ENCODE measurements at regions not wholly inside any gene's neighbourhood (a gene's known extent, or its start where the extent isn't known, plus 50 kb on each side); places are given as distances from the start of the nearest gene placed in this dataset.

DNA sequence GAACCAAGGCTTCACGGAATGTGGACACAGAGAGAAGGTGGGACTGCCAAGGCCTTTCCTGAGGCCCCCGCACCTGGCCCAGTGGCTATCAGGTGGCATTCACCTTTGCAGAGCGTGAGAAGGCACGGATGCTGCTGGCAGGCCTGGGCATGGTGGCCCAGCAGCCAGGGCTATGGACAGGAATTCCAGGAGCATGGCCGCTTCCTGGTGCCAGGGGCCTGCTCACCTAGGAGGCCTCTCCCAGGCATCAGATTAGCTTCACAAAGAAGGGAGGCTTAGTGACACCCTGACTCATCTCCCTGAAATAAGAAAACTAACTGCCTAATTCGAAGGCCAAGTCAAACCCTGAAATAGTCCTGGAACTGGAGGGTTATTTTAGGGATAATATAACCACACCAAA lies 155.8 kb downstream of the TEX29 start:
- DNase-seq, result no peak

DNA sequence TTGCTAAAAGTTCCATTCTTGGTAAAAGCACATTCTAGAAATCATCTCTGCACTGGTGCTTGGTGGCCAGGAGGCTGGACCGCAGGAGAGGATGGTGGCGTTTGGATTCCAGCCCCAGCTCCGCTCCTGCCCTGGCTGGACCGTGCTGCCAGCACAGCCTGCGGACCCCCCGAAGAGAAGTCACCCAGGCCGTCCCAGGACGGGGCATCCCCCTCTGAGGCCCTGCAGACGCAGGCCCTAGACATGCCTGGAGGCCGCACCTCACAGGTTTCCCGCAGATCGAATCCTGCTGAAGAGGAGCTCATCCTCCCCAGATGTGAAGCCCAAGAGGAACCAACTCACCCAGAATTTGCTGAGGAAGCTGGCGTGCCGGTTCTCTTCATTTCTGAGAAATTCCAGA lies 159.0 kb downstream of the TEX29 start:
- no peak for DNase-seq

DNA sequence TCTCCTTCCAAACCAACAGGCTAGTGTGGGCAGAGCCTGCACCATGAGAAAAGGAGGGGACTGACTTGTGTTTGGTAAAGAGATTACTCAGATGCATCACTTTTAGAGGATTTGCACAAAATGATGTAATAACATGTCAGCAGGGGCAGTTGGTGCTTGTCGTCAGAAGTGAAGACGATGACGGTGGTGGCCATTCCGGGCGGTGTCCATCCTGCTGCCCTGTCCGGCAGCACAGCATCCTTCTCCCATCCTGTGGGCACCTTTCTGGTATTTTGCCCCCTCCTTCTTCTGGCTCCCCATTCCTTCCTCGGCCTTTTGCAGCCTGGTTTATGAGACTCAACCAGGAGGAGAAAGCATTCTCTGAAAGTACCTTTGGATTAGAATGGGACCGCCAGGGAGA lies 160.1 kb downstream of the TEX29 start:
- DNase-seq, result no peak

DNA sequence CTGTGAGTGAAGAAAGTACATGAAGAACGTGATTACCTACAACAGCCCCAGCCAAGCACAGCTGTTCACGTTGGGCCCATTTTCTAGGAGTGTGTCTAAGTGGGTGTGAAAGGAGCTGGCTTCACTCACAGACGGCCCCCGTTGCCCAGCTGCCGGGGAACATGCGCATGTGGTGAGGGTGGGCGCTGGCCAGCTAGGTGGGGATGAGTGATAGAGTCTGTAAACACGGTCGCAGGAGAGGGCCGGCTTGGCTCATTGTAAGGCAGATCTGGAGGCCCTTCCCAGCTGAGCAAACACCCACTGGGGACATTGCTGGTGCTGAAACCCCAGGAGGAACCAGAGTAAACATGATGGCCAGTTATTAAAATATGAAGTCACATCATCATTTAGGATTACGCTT lies 160.5 kb downstream of the TEX29 start:
- no peak for DNase-seq

DNA sequence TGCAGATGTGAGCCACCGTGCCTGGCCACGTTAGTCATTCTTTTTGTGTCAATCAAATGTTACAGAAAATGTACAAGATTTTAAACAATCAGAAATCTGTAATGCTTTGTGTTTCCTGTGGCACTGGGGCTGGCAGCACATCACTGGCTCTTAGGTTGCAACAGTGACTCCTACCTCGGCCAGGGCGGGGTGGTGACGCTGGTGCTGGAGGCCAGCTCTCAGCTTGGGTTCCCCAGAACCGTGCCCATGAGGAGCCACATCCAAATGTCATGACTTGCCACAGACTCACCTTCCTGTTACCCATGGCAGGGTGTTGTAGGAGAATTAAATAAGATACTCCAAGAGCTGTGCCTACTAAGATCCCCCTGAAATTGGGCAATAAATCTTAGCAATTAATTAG lies 161.7 kb downstream of the TEX29 start:
- DNase-seq, result no peak

DNA sequence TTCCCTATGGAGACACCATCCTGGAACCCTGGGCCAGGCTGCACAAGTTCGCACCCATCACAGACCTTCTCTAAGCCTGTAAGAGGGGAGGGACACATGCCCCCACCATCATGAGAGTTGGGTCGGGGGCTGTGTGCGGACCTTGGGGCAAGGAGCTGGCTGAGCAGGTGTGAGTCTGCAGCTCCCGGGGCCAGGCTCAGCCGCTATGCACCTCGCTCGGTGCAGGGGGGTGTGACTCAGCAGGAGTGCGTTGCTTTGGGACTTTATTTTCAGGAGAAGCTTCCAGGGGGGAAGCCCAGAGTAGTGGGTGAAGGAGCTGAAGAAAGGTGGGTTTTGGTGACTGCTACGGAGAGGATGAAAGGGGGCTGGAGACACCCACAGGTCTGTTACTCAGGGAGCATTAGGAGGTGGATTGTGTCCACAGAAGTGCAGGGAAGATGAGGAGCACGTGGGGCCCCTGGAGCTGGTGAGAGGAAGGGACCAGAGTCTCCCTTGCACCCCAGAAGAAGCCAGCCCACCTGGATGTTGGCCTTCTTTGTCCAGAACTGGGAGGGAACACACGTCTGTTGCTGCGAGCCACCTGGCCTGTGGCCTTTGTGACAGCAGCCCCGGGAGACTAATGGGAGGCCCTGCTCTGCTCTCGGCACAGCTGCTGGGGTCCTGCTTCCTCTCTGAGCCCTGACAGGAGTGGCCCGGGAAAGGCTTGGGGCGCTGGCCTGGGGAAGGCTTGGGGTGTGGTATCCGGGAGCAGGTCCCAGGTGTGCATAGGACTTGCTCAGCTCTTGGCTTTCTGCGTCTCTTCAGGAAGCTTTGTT lies 162.6 kb downstream of the TEX29 start:
- no peak for DNase-seq

DNA sequence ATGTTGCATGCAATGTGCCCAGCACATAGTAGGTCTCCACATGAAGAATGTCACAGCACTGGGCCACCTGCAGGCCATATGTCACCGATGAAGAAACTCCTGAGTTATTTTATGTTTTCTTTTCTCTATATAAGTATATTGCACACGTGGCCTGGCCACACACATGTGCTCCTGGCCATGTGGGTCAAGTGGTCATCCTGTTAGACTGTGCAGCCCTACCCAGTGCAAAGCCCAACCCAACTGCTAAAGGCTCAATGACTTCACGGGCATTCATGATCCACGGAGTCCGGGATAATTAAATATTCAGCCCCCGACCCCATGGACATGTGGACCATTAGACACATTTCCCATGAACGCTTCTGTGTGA lies 163.2 kb downstream of the TEX29 start:
- DNase-seq, result no peak

DNA sequence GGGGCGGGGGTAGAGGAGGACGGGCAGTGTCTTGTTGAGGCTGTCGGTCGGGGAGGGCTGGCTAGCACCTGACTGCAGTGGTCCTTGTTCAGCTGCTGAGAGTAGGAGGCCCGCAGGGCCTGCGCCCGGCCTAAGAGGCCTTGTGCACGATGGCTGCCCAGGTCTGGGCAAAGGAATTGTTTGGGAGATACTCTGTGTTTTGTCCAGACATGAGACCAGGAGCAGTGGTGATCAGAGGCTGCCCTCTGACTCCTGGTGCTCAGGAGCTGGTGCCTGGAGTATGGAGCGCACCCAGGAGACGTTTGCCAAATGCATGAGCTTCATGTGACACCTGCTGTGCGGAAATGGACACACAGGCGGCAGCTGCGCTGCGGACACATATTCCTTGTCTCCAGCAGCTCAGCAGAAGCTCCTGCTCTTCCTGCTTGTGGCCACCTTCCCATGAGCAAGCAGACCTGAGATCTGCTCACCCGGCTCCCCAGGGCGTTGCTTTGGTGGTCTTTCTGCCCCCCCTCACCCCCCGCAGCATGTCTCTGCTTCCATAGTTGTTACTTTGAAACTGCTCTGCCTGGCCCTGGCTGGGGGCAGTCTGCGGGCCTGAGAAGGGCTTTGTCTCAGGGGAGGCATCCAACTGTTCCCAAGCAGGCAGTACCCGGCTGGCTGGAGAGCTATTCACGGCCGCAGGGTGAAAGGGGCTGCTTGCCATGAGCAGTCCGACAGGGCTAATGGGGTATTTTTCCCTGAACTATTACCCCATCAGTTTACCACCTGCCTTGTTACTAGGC lies 163.9 kb downstream of the TEX29 start:
- DNase-seq, result no peak

DNA sequence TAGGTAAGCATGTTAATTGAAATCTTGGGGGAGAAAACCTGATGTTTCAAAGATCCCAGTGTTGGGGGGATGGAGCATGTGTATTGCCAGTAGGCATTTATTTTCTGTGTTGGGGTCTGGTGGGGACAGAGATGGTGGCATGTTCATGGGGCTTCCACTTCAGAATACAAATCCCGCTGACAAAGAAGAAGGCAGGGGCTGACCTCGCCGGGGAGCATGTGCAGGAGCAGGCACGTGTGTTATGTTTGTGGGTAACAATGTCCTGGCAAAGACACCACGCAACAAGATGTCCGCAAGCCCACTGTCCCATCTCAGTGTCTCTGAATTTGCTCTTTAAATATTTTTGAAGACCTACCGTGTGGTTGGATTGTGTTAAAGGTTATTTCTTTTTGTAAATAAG lies 164.5 kb downstream of the TEX29 start:
- no peak for DNase-seq

DNA sequence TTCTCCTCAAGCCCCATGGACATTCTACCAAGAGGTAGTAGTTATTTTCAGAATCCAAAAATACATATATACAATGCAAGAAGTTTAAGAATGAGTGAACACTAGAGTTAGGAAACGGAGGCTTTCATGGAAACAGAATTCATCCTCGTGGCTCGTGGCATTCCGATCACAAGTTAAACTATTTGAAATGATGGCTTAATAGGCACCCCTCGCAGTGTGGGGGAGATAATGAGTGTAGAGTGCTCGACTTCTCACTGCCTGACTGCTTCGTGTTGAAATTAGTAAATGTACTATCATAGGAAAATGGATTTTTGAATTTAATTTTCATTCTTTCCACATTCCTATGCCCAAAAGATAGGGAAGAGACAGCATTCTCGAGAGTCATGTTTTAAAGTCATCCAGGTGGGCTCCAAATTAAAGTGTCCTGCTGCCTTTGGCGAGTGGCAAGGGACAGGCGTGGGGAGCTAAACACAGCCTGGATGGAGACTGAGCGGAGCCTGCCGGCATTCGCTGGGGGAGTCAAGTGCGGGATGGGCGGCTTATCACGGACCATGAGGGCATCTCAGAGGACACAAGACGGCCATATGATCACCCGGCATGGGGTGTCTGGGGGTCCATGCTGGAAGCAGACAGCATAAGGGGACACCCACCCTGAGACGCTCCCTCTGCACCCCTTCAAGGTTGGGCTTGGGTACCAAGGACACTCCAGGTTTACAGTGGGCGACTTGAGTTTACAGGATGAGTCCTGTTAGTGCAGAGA lies 165.2 kb downstream of the TEX29 start:
- DNase-seq, result no peak

DNA sequence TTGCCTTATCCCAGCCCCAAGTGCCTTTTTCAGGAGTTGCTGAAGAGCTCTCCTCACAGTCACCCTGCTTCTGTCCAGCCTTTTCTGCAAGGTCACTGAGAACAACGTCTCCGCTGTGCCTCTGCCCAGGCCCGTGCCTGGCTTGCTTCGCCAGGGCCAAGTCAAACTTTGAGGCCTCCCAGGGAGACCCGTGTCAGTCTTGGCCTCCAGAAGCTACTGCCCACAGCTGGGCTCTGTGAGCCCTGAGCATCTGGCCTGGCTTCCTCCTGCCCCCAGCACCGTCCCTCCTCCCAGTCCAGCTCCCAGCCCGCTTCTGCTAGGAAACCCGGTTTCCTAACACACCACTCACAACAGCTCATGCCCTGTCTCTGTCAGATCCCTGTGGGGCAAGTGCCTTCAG lies 165.9 kb downstream of the TEX29 start:
- DNase-seq, result no peak

DNA sequence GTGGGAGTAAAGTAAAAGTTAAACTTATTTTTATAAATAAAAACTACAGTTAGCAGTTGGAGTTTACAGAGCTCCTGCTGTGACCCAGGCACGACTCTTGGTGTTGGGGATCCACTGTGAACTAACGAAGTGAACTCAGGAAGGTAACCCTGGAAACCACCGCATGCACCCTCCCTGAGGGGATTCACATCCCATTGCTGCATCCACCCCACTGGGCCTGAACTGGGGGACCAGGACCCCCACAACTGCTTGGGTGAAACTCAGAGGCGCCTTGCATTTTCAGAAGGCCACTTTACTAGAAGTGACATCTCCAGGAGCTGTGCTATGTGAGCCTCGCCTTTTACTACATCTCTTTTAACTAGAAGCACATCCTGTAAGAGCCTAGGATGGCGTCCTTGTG lies 166.4 kb downstream of the TEX29 start:
- no peak for DNase-seq

DNA sequence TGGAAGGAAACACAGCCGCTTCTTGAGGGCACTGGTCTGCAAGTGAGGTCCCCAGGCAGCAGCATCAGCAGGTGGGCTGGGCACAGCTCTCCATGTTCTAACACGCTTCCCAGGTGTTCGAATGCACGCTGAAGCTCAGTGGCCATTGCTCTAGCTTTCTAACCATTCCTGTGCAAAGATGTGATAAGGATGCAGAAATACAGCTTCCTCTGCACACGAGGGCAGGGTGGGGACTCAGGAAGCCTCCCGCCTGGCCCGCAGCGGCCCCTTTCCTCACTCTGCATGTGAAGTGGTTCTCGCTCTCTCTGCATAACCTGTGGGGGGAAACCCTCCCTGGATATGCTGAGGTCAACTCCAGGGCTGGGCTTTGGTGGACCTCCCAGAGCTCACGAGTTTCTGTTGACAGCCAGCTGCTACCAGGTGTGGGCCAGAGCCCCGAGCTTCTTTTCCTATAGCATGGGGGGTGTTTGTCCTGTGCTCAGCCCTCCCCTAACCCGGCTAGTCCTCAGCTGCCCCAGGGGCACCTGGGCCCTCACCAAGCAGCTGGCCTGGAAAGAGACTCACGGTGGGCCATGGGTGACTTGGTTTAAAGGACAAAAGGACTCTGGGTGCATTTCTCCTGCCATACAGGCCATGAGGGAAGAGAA lies 168.2 kb downstream of the TEX29 start:
- DNase-seq, result no peak

DNA sequence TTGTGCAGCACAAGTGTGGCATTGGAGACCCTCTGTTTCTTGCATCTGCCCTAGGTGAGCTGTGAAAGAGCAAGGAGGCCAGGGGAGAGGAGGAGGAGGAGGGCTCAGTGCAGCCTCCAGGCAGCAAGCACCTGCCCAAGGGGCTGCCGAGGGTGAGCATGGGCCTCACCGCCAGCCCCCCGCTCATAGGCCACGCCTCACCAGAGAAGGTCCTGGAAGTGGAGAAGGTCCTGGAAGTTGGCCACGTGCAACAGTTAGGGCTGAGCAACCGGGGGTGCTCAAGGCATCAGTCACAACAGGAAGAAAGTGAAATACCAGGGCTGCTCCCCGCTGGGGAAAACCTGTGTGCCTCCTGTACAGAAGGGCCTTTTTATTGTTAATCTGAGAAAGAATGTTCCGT lies 168.9 kb downstream of the TEX29 start:
- DNase-seq, result no peak

DNA sequence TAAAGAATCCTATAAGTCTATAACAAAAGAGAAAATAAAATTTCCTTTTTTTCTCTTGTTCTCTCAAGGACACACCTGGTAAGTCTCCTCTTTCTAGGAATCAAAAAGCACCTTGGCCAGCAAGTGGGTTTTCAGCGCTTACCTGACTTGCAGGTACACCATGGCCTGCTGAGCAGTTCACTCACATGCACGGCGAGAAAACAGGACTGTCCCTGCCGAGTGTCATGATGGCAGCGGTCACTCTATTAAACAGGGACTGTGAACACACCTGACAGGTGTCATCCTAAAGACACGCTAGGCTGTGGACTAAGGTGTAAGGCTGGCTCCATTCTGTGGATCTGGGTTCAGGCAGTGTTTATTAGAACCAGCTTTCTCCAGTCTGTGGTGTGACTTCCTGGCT lies 170.2 kb downstream of the TEX29 start:
- DNase-seq, result no peak

DNA sequence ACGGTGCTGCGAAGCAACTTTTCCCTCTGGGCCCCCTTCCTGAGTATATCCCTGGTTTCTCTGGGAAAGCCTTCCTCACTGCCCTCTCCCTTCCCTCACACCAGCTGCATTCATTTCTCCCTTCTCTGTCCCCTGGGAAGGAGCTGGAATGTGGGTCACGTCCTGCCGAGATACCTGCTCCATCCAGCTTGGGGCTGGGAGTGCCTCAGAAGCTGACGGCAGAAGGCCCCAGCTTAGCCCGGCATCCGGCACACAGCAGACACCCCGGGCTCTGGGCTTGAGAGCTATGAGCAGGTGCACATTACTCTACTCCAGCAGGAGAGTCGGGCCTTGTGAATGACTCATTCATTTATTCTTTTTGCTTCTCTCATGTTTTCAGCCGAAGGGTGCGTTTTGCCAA lies 170.6 kb downstream of the TEX29 start:
- DNase-seq, result no peak

DNA sequence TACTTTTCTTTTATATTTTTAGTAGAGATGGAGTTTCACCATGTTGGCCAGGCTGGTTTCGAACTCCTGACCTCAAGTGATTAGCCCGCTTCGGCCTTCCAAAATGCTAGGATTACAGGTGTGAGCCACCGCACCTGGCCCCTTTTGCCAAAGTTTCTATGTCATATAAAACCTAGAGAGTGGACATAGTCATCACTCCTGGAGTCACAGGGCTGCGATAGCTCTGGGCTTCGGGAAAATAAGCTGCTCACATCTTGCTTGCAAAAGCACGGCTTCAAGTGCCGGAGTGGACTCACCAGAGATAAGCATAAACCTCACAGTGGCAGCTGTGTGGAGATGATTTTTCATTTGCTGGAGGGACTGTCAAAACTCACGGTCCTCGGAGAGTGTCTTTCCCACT lies 171.2 kb downstream of the TEX29 start:
- no peak for DNase-seq

DNA sequence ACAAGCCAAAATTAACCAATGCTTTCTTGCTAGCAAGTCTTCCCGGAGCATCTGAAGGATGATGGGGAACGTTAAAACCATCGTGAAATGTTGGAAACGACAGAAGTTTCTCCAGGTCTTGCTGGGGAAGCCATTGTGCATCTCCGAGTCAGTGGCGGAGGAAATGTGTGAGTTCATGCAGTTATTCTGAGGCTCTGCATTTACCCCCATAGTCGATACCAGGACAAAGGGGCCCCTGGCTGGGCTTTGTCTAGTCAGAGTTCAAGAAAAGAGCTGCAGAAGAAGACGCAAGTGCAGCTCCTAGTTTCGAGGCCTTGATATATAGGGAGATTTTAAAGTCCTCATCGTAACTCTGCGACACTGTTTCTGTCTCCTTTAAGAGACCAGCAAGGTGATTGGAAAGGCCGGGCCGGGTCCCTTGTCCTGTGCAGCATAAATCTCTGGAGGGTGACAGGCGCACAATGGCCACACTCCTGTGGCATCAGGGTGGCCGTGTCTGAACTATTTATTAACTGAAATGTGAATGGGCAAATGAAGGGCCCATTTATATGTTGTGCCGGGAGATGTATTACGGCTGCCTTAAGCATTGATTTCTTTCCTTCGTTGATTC lies 172.0 kb downstream of the TEX29 start:
- DNase-seq, result no peak

DNA sequence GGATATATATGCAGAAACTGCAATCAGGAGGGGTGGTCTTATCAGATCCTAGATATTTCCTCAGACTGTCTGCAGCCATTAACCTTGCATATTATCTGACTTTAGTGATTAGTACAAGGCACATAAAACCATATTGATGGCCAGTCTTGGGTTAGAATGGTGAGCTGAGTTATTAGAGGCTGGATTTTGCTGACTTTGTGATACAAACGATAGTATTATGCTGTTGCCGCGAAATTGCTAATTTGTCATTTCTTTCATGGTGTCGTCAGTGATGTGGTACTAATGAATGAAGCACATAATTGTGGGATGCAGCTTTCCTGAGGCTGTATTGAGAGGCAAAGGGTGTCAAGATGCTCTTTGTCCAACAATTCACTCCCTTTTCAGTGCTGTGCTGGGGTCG lies 172.5 kb downstream of the TEX29 start:
- DNase-seq, result no peak

DNA sequence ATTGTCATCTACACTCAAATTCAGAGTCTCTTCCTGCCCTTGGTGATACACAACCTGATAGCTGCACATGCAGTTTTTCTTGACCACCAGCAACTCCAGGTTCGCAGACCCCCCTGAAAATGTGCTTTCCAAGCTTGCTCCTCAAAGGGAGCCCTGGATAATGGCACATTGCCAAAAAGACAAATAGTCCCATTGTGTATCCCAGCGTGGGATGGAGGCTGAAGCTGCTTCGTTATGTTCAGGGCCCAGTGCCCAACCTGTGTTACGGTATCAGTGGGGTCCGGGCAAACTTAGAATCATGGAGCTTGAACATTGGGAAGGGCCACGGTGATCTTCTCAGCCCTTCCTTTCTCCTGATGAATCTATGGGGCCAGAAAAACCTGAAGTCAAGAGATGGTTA lies 173.0 kb downstream of the TEX29 start:
- no peak for DNase-seq

DNA sequence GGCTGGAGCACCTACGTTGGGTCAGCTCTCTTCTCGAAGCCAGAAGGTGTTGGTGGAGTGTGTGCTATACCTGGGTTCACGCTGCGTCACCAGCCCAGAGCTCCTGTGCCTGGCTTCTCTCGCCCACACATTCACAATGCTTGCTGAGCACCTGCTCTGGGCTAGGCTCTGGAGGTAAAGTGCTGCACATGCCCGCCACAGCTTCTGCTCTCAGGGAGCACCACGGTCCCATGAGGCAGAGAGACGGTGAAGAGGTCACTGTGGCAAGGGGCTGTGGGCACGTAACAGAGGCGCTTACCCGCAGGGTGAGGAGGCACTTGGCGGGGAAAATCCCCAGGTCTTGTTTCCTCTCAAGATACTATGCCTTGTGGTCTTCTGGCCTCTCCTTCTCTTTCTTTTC lies 174.2 kb downstream of the TEX29 start:
- DNase-seq, result no peak
